GM12878 (cell line): ENCODE measurements at regions not wholly inside any gene's neighbourhood (a gene's known extent, or its start where the extent isn't known, plus 50 kb on each side); places are given as distances from the start of the nearest gene placed in this dataset.

ENCODE experiments used
- CHD2 ChIP-seq: IDR thresholded peaks from 2 replicates; pipeline ENCODE4 v1.6.1; 2011; ENCODE audit warnings: low read depth, low read length, improper control_type of control experiment, borderline replicate concordance
- CTCF ChIP-seq, 3 experiments: IDR thresholded peaks in 2 of 3; conservative IDR thresholded peaks in 1 of 3; 2 replicates each; pipeline ENCODE4 v1.5.1; 2011; ENCODE audit warnings: low read depth in 3 of 3, low read length in 3 of 3, mild to moderate bottlenecking in 3 of 3, control low read depth in 2 of 3, moderate library complexity in 2 of 3, inconsistent platforms in 1 of 3, mixed read lengths in 1 of 3; ENCODE audit not compliant: control insufficient read depth in 2 of 3, insufficient read depth in 1 of 3; ENCODE audit errors: extremely low read depth in 1 of 3
- EP300 ChIP-seq, 2 experiments: fragments of 150-350 bp in 1 of 2; IDR thresholded peaks; 2 replicates each; pipeline ENCODE4 v1.6.1; 2011 to 2012; ENCODE audit warnings: low read depth in 2 of 2, low read length in 2 of 2, borderline replicate concordance in 1 of 2, improper control_type of control experiment in 1 of 2, inconsistent platforms in 1 of 2; ENCODE audit not compliant: control insufficient read depth in 1 of 2
- NFYA ChIP-seq: IDR thresholded peaks from 2 replicates; pipeline ENCODE4 v1.6.1; 2011; ENCODE audit warnings: low read depth, mild to moderate bottlenecking, low read length, improper control_type of control experiment, borderline replicate concordance

- TF ChIP-seq NFYA (no peak), CTCF (IDR thresholded peaks at IDR 0.05 in 2 of 3, conservative IDR thresholded peaks at IDR 0.05 in 1 of 3; ENCODE audit: control insufficient read depth in 2 of 3, extremely low read depth in 1 of 3, insufficient read depth in 1 of 3, low read depth in 3 of 3, low read length in 3 of 3) (no peak), EP300 (IDR thresholded peaks at IDR 0.05; ENCODE audit: borderline replicate concordance in 1 of 2, control insufficient read depth in 1 of 2, low read depth in 2 of 2, low read length in 2 of 2) (no peak), CHD2 (no peak)
These were observed 493.9 kb downstream of the CCDC171 start for GRCh38 chr9:16046713-16047112.
